ENCODE measurements at regions not wholly inside any gene's neighbourhood (a gene's known extent, or its start where the extent isn't known, plus 50 kb on each side); places are given as distances from the start of the nearest gene placed in this dataset.
"Not testable (repeated sequence)": the region's sequence is repeated elsewhere in the genome, so short reads cannot be mapped to it uniquely, and the experiment has no call there.

DNA sequence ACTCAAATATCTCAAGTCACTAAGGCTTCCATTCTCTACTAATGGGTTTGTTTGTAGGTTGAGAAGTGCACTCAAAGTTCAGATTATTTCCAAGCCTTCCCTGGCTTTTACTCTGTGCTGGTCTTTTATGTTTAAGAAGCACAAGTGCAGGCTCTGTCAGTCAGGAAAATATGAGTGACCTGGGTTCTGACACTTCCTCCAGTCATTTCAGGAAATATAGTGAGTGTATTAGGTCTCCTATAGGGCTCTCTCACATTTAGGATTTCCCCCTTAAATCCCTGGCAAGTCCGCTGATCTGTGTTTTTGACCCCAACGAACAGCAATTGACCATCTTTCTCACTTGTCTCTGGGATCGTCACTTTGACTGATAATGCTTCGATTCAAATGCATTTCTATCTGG lies 210.2 kb downstream of the ARPP21 start:
- DNase-seq, result no peak

DNA sequence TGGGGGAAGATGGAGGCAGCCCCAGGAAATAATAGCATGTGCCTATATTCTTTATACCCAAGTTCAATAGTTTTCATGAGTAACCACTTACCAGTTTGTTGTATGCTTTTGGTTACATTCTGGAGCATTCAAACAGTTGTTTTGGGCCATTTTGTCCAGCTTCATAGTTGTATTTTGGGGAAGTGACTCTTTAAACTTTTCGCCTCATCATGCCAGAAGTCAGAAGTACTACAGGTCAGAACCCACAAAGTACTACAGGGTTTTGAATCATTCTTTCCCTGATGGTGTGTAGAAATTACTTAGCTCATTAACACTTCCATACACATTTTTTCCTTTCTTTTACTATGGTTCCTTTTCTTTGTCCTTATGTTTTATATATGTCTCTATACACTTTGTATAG lies 210.6 kb downstream of the ARPP21 start:
- DNase-seq, result no peak

DNA sequence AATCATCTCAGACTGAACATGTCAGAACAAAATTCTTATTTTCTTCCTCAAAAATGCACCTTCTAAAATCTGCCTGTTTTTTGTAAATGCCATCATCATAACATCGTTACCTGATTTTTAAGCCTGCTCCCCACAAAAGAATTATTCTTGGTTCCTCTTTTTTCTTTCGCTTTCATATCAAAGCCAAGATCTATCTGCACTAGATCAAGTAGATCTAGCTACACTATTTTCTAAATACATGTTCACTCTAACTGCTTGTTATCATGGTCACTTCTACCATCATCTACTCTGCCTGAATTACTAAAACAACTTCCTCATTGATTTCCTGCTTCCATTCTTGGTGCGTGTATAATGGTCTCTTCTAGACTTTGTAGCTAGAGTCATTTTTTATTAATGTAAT lies 217.7 kb downstream of the ARPP21 start:
- DNase-seq, result no peak

DNA sequence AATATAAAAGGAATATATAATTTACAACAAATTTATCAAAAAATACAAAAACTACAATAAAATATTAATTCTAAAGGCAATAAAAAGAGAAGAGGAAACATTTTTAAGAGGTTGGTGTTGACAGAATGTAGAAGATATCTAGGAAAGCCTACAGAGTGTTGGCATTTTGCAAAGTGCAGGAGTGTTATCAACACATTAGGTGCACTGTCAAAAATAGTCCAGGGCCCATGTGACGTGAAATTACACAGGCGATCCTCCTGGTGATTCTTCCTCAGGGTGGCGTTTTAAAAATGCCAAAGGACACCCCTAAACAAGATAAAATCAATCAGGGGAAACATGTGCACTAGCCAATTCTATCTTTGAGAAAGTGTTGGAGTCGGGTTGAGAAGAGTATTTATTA lies 222.7 kb downstream of the ARPP21 start:
- DNase-seq, result no peak

DNA sequence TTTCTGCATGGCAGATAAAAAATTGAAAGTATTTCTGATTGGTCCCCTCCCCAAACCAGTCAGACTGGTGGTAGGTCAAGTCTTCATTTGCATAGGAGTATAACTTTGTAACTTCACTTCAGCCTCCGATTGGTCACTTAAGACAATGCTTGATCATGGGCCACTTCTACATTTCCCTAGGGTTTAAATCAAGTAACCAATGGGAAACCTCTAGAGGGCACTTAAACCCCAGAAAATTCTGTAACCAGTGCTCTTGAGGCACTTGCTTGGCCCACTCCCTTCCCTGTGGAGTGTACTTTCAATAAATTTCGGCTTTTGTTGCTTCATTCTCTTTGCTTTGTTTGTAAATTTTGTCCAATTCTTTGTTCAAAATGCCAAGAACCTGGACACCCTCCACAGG lies 225.5 kb downstream of the ARPP21 start:
- DNase-seq, result no peak

DNA sequence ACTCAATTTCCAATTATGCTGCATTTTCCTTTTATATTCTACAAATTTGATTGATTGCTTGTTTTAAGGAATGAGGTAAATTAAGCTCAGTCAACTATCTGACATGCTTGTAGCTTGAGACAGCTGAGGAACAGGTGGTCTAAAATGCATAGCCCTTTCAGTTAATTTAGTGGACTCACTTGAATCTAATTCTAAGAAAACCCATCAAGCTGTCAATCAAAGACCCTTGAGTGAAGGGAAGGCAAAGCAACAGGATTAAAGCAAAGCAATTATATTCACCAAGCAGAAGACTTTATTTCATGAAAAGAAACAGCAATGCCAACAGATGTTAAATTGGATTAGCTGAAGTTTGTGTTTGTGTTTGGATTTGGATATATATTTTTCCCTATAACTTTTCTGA lies 228.5 kb downstream of the ARPP21 start:
- DNase-seq, result no peak

DNA sequence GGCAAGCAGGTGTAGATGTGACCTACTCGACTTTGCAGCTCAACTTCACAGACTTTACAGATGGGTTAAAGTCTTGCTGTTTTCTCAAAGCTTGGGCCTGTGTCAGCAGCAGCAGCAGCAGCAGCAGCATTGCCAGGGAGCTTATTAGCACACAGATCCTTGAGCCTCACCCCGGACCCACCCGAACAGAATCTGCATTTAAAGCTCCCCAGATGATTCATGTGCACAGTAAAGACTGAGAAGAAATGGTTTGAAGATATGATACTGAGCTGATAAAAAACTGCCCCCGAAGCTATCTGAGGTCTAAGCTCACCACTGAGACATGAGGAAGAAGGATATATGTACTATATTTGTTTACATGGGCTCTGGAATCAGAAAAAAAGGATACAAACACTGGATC lies 231.7 kb downstream of the ARPP21 start:
- DNase-seq, result no peak

DNA sequence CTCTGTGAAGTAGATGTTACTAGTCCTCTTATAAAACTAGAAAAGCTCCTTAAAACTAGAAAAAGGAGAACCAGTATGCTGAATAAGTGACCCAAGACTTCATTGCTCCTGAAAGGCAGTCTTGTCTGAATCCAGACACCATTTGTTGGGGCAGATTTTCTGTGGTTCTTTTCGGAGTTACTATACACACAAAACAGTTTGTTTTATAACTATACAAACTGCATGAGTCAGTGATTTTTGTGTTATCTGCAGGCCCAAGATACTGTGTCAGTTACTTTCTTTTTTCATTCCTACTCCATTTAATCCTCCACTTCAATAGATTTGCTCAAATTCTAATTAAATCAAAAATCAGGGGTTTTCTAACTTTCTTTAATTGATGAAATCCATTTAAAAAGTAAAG lies 244.6 kb downstream of the ARPP21 start:
- DNase-seq, result no peak

DNA sequence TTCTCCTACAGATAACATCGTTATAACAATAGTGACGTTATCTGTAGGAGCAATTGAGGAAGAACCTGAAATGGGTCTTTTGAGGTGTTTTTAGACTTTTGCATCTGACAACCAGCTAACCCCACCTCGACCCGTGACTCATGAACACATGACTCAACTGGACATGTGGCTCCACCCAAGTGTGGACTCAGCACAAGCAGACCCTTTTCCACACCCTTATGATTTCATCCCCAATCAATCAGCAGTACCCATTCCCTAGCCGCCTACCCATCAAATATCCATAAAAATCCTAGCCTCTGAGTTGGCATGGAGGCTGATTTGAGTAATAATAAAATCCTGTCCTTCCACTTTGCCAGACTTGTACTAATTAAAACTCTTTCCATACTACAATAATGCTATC lies 255.4 kb downstream of the ARPP21 start:
- DNase-seq, result no peak

DNA sequence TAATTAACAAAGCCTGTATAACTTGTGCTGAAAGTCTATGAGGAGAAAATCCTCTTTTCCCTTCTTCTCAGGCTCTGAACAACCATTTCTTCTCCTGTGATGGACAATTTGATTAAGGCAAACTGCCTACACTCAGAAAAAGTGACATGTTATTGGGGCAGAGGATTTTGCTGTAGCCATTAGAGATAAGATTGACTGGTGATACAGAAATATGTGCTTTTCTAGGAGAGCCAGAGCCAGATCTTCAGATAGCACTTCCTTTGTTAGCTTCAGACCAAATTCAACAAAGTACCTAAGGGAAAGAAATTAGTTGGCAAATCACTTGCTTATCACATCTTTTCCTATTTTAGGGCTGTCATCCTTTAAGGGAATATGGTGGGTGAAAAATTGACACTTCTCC lies 259.9 kb downstream of the ARPP21 start:
- DNase-seq, result no peak

DNA sequence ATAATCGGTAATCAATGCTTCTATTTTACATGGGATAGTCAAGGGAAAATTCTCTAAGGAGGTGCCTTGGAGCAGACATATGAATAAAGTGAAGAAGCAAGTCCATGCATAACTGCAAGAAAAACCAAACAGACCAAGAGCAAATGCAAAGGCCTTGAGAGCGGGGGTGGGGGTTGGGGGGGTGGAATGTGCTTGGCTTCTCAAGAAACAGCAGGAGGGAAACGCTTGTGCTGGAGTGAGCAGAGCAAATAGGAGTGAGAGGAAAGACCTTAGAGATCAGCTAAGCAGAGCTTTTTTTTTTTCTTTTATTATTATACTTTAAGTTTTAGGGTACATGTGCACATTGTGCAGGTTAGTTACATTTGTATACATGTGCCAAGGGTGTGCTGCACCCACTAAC lies 260.8 kb downstream of the ARPP21 start:
- no peak for DNase-seq

DNA sequence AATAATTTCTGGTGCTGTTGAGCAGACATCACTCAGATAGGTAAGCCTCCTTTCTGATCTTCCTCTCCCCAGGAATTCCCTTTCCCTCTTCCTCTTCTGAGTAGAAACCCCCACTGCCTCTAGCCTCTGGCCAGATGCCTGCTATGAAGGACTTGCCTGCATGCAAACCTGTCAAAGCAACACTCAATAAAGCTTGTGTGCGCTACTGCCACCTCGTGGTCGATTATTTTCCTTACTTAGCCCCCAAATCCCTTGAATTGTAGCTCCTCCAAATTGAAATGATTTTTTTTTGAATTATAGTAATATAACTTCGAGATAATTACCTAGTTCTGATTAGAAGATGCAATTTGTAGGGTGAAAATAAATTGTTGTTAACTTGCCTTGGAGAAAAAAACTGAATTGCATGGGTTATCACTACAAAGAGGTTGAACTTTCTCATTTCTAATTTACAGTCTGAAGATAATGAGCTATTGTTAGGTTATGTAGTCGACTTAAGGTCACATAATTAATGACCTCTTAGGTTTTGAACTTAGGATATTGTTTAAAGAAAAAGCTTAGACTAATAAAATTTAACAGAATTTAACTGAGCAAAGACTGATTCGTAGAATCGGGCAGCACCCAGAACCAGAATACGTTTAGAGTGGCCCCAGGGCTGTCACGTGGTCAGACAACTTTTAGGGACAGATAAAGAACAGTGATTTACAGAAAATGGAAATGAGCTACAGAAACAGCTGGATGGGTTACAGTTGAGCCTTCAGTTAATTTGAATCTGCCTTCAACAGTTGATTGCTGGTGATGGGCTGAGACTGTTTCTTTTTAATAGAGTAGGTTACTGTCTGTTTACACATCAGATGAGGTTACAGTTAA lies 269.3 kb downstream of the ARPP21 start:
- peak; percentile 41 for DNase-seq

DNA sequence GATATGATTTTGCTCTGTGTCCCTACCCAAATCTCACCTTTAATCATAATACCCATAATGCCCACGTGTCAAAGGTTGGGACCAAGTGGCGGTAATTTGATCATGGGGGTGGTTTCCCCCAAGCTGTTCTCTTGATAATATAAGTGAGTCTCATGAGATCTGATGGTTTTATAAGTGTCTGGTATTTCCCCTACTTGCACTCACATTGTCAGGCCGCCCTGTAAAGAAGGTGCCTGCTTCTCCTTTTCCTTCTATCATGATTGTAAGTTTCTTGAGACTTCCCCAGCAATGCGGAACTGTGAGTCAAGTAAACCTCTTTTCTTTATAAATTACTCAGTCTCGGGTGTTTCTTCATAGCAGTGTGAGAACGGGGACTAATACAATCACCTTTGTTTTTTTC lies 279.8 kb downstream of the ARPP21 start:
- no peak for DNase-seq

DNA sequence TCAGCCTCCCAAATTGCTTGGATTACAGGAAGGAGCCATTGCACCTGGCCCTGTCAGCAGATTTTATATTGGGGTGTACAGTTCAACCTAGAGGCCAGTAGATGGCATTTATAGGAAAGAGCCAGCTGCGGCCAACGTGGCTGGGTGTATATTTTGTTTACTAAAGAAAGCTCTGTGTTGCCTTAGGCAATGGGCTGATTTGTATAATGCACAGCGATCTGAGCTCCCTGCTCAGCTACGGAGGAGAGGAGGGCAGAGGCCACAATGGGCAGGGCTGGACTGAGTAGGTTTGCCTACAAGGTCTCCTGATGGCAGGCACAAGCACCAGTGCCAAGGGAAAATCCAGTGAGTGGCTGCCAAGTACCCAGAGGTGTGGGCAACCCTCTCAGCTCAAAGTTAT lies 282.4 kb downstream of the ARPP21 start:
- no peak for DNase-seq

DNA sequence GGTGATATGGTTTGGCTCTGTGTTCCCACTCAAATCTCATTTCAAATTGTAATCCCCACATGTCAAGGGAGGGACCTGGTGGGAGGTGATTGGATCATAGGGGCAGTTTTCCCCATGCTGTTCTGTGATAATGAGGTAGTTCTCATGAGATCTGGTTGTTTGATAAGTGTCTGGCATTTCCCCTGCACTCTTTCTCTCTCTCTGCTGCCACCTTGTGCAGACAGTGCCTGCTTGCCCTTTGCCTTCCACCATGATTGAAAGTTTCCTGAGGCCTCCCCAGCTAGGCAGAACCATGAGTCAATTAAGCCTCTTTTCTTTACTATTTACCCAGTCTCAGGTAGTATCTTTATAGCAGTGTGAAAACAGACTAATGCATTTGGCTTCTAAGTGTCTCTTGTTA lies 284.7 kb downstream of the ARPP21 start:
- DNase-seq, result not testable (repeated sequence)

DNA sequence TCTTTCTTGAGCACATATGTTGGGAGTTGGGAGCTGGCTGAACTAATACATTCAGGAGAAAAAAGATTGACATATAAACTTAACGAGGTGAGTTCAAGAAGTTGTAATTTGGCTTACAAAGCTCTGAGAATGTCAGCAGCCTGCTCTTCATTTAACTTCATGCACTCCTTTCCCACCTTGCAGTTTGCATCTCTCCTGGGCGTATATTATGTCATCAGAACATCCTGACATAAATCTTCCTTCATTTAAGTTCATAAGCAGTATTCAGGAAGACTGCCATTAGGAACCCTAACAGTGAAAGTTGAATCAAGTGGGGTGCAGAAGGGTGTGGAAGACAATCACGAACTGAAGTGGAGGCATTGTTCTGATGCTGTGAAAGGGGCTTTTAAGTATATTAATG lies 288.1 kb downstream of the ARPP21 start:
- no peak for DNase-seq

DNA sequence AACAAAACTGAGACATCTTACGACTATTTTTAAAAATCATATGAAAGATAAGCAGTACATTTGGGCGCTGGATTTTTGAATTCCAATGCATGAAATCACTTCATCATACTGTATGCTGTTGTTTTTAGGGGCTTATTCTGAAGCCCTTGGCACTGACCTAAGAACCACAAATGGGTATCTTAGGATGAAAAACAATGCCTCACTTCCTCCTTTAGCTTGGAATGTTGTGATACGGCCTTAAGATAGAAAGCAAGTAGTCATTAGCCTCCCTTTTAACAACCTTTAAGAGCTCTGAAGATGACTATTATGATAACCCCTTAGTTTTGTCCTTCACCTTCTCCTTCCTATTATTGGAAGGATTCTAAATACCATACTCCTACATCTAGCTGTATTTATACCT lies 289.8 kb downstream of the ARPP21 start:
- DNase-seq, result no peak

DNA sequence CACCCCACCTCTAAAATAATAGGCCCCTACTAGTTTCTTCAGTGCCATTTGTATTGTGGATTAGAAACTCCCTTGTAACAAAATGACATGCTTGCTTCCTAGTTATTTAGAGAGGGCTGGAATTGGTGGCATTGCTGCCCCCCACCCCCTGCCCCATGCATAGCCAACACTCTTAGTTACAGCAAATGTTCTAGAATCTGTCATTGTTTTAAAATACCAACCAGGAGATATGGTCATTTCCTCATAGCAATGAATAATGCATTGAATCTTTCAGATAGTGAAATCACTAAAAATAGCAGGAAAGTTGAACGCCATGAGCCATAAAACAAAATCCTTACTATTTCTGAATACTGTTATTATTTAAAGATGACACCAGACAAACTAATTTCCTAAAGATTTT lies 292.5 kb downstream of the ARPP21 start:
- no peak for DNase-seq

DNA sequence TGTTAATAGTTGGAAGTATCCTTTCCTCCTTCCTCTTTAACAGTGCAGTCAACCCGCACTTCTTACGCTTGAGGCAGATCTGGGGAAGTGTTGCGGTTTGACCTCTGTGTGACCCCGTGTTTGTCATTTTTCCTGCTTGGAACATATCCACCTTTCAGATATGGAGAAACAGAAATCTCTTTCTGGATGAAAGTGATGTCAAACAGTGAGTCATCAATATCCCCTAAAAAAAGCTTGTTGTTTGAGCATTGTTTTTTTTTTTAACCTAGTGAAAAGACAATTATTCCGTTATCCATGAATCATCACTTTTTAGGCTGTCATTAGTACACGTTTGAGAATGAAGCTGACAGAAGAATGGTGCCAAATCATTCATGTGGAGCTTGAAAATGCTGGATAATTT lies 293.7 kb downstream of the ARPP21 start:
- no peak for DNase-seq

DNA sequence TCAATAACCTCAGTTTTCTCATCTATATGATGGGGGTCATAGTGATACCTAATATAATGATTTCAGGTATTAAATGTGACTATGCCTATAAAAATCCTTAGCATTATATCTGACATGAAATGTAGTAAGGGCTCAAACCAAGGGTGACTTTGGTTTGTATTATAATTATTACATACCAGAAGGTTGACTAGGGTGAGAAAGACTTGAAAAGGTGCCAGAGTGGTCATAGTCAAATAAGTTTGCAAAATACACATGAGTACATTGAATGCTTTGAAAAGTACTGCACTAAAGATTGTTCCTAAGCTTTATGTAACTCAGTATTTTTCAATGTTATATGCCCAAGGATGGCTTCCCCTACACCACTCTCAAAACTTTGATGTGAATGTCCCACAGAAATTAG lies 297.2 kb downstream of the ARPP21 start:
- DNase-seq, result no peak

DNA sequence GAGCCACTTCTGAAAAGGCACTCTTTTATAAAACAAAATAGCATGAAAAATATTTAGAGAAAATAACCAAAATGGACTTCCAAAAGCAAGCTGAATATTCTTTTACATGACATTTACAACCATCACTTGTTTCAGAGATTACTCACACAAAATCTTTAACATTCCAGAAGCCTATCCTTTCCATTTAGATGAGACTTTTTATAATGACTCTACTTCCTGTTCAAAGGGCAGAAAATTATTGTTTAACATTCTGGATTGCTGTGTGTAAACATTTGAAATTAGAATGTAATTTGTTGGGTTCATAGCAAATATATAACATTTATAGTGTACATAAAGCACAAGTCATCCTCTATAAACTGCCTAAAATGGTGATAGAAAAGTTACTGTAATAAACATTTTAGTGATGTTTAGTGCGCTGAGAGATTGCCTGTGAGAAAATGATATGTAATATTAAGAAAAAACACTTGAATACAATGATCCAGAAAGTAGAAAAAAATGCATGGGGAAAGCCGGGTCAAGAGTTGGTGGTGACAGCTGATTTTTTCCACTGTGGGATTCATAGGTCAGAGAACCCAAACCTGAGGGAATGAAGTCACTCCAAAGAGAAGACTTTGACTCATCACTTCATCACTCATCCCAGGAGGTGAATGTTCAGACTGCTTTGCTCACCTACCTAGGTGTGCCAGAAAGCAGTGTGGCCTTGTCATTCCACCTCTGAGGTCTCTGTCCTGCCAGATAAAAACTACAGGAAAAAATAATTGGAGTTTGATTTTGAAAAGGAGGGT lies 305.8 kb downstream of the ARPP21 start:
- no peak for DNase-seq

DNA sequence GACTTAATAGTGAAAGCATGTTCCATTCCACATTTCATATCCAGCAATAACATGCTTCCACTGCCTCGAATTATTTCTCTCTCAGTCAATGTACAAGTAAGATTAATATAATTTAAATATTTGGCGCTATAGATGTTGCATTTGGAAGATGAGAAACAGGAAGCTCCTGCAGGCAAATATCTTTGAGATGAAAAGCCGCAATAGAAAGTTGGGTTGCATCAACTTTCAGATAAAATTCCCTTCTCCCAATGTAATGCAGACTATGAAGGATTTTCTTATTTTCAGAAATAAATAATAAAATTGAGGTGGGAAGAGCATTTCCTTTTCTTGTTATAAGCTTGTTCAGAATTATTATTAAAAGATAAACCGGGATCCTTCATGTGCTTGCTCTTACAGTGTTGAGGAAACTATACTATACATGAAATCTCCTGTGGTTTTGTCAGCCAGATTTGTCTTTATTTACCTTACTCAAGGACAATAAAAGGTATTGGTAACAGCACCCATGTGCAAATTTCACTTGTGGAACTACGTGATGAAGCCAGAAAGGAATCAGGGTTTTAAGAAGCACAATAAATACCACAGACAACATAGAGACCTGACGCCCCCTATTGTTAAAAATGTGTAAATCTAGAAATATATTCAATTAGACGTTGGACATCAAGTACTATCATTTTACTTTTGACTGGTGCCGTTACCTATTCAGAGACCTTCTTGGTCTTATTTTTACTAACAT lies 307.0 kb downstream of the ARPP21 start:
- no peak for DNase-seq

DNA sequence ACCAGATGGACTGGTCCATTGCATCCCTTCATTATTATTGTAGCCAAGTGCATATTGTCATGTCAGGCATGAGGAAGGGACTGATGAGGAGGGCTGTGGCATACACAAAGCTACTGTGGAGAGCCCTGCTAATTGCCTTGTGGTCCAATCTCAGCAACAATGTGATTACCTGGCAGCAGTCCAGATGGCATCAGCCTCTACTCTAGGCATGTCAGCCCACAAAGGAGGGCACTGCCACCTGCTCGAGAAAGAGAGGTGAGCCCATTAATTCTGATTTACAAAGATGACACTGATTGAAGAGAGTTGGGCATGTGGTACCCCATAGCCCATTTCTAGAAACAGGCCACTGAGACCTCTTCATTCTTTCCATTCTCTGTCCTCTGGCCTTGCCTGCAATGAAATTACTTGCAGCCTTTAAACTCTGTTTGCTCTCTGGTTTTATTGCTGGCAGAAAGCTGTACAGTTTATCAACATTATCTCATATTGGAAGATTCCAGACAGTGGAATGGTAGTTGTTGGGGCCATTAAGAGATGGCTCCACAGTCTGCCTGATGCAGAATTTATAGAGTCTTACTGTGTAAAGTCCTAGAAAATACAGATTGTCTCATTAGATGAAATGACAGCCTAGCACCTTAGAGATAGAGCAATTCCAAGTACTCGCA lies 307.7 kb downstream of the ARPP21 start:
- no peak for DNase-seq
